Lower leg skin (tissue), 3 donors: ENCODE measurements at regions not wholly inside any gene's neighbourhood (a gene's known extent, or its start where the extent isn't known, plus 50 kb on each side); places are given as distances from the start of the nearest gene placed in this dataset.

Experiments used
- POLR2A ChIP-seq, 2 donors: fragments of 450-650 bp; IDR thresholded peaks; one replicate each; pipeline ENCODE4 v1.6.1; 2016 to 2017; ENCODE audit warnings: antibody characterized with exemption in 2 of 2, mild to moderate bottlenecking in 1 of 2, moderate library complexity in 1 of 2
- TF ChIP-seq, protein P1 (sequence below), 3 donors: fragments of 450-650 bp; IDR thresholded peaks; one replicate each; pipeline ENCODE4 v1.5.1; 2016; ENCODE audit warnings: antibody characterized with exemption in 3 of 3, mild to moderate bottlenecking in 3 of 3, moderate library complexity in 2 of 3

DNA sequence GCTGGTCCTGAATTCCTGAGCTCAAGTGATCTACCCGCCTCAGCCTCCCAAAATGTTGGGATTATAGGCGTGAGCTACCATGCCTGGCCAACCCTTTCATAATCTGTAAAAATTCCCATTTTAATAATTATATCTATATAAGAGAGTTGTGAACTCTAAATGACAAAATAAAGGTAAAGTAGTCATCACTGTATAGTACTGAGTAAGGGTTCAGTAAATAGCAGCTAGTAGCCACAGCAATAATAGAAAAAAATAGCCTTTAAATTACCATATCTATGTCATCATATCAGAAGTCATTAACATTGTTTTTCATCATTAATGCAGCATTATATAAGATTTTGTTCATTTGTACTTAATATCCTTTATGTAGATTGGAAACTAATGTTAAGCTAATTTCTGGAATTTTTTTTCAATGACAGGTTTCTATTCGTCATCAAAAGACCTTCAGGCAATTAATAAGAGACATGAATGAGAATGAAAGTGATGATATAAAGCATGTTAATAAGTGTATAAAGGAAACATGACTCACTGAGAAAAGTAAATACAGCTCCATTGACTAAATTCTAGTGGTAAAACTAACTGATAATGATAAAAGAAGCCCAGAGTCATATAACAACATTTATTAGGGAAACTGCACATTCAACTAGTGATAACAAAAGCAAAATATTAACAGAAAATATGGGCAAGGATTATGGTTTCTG, 85.9 kb upstream of the UGT8 start:
- TF ChIP-seq, protein P1, sequence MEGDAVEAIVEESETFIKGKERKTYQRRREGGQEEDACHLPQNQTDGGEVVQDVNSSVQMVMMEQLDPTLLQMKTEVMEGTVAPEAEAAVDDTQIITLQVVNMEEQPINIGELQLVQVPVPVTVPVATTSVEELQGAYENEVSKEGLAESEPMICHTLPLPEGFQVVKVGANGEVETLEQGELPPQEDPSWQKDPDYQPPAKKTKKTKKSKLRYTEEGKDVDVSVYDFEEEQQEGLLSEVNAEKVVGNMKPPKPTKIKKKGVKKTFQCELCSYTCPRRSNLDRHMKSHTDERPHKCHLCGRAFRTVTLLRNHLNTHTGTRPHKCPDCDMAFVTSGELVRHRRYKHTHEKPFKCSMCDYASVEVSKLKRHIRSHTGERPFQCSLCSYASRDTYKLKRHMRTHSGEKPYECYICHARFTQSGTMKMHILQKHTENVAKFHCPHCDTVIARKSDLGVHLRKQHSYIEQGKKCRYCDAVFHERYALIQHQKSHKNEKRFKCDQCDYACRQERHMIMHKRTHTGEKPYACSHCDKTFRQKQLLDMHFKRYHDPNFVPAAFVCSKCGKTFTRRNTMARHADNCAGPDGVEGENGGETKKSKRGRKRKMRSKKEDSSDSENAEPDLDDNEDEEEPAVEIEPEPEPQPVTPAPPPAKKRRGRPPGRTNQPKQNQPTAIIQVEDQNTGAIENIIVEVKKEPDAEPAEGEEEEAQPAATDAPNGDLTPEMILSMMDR (IDR thresholded peaks at IDR 0.05), result no peak
- no peak for TF ChIP-seq POLR2A (IDR thresholded peaks at IDR 0.05)
